ENCODE measurements at regions not wholly inside any gene's neighbourhood (a gene's known extent, or its start where the extent isn't known, plus 50 kb on each side); places are given as distances from the start of the nearest gene placed in this dataset.

- Mint-ChIP-seq H3K27ac (no peak overlapping the region), H3K9me3 (peaks cover 59% of the 10 kb centered on the region), H3K4me1 (no peaks in the 10 kb centered on the region), H3K4me3 (no peak overlapping the region), H3K27me3 (ENCODE audit: insufficient read depth, low read depth, poor library complexity) (no peaks in the 10 kb centered on the region), H3K36me3 (ENCODE audit: low read depth) (peaks cover 25% of the 10 kb centered on the region; the same call in 2 of the 3 replicates)
- DNase-seq (ENCODE audit: low spot score) (no peak), ATAC-seq (no peak)
- H3K4me3 ChIP-seq: no peak overlapping the region
- H3K27me3 ChIP-seq (ENCODE audit: insufficient read depth): no peaks in the 10 kb centered on the region
- H3K4me1 ChIP-seq (ENCODE audit: insufficient read depth): no peaks in the 10 kb centered on the region
- H3K36me3 ChIP-seq (ENCODE audit: insufficient read depth): no peaks in the 10 kb centered on the region; the same call in 1 of the 2 replicates
- no peak overlapping the region for H3K4me2 ChIP-seq
- TF ChIP-seq, protein P1, sequence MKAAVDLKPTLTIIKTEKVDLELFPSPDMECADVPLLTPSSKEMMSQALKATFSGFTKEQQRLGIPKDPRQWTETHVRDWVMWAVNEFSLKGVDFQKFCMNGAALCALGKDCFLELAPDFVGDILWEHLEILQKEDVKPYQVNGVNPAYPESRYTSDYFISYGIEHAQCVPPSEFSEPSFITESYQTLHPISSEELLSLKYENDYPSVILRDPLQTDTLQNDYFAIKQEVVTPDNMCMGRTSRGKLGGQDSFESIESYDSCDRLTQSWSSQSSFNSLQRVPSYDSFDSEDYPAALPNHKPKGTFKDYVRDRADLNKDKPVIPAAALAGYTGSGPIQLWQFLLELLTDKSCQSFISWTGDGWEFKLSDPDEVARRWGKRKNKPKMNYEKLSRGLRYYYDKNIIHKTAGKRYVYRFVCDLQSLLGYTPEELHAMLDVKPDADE (IDR thresholded peaks at IDR 0.05): no peak
- no peak for TF ChIP-seq POLR2AphosphoS5 (IDR thresholded peaks at IDR 0.05; ENCODE audit: low read depth)
- TF ChIP-seq ZNF331 (CRISPR knock-in tag; IDR thresholded peaks at IDR 0.05; ENCODE audit: low read depth): no peak
- no peak for TF ChIP-seq ZNF462 (CRISPR knock-in tag; IDR thresholded peaks at IDR 0.05)
- no peak for TF ChIP-seq ZNF114 (CRISPR knock-in tag; IDR thresholded peaks at IDR 0.05)
- TF ChIP-seq EZH2 (IDR thresholded peaks at IDR 0.05; ENCODE audit: low read depth, unreplicated experiment): no peak
- no peak for TF ChIP-seq CTCF (conservative IDR thresholded peaks at IDR 0.05; ENCODE audit: low read depth in 2 of 2)
- TF ChIP-seq STAT1 (IDR thresholded peaks at IDR 0.05; ENCODE audit: unreplicated experiment): no peak
- TF ChIP-seq JUNB (IDR thresholded peaks at IDR 0.05; ENCODE audit: unreplicated experiment): no peak
- TF ChIP-seq CREB1 (CRISPR knock-in tag; IDR thresholded peaks at IDR 0.05; ENCODE audit: low read depth): no peak
- TF ChIP-seq EZH2phosphoT487 (IDR thresholded peaks at IDR 0.05; ENCODE audit: unreplicated experiment): no peak
- no peak for TF ChIP-seq REST (IDR thresholded peaks at IDR 0.05; ENCODE audit: unreplicated experiment)
- TF ChIP-seq NANOG (IDR thresholded peaks at IDR 0.05; ENCODE audit: borderline replicate concordance): no peak
- no peak overlapping the region for H3K27ac ChIP-seq (ENCODE audit: low read depth)
- no peaks in the 10 kb centered on the region for H3K79me2 ChIP-seq (replicated peaks; ENCODE audit: insufficient read depth)
- H2AFZ ChIP-seq: no peak overlapping the region
- no peaks in the 10 kb centered on the region for H3F3A ChIP-seq (replicated peaks; ENCODE audit: low read depth)
- no peaks in the 10 kb centered on the region for H4K20me1 ChIP-seq (replicated peaks; ENCODE audit: insufficient read depth)
- peaks cover 16% of the 10 kb centered on the region for H3K9me2 ChIP-seq (ENCODE audit: insufficient read depth)
These were observed 175.8 kb downstream of the CCNG2 start for GRCh38 chr4:77332696-77333270.
